ENCODE measurements at regions not wholly inside any gene's neighbourhood (a gene's known extent, or its start where the extent isn't known, plus 50 kb on each side); places are given as distances from the start of the nearest gene placed in this dataset.
"Not testable (repeated sequence)": the region's sequence is repeated elsewhere in the genome, so short reads cannot be mapped to it uniquely, and the experiment has no call there.

DNA sequence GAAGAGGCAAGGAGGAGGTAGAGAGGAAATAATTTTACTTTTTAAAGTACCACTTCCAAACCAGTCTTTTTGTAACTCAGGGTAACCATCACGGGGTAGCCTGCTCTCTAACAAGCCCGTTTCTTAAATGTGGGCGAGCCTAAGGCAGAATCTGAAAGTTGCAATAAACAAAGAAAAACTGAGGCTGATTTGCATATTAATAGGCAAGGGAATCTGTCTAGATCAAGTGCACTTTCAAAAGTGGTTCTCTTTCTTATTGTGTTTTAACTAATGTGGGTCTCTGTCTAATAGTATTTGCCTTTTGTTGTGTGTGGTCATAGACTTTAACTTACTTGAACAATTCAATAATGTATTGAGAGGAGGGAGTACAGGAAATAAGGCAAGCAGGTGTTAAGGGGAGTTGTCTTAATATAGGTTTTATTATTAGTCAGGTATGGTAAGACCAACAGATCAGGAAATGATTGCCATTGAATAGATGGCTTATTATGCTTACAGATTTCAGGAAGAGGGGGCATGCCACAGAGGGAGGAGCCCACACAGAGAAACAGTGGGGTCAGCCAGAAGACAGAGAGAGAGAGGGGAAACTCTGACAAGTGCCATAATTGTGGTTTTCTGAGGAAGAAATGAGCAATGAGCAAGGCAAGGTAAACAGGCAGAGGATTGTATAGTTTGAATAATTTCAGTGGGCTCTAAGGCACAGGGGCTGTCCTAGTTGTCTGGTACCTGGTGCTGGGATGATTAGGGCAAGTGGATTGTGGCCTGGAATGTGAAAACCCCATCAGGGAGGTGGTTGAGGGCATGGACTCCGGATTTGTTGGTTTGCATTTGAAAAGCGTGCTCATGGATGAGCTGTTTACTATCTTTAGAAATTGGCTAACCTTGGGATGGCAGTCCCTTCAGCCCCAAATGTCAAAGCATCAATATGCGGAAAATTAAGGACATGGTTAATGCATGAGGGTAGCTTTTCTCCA lies 237.2 kb downstream of the TOX3 start:
- no peak for DNase-seq (ENCODE audit: low spot score)

GRCh38 chr16:52308051-52308450 lies 238.9 kb downstream of the TOX3 start:
- no peak for DNase-seq (ENCODE audit: low spot score)

DNA sequence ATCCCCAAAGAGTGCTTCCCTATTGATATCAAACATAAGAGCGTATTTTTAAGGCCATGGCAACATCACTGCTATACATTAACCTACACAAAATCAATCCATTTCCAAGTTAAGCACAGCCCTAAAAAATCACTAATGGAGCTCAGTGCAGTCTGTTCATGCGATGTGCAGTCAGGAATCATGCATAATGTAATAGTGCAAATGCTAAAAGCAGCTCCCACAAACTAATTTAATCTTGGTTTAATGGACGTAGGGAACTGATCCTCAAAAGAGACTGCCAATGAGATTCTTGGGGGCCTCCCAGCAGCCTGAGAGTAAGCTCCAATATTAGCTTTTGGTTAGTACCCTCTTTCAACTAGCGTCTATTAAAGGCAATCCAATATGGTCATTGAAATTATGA lies 245.9 kb downstream of the TOX3 start:
- no peak for DNase-seq (ENCODE audit: low spot score)

DNA sequence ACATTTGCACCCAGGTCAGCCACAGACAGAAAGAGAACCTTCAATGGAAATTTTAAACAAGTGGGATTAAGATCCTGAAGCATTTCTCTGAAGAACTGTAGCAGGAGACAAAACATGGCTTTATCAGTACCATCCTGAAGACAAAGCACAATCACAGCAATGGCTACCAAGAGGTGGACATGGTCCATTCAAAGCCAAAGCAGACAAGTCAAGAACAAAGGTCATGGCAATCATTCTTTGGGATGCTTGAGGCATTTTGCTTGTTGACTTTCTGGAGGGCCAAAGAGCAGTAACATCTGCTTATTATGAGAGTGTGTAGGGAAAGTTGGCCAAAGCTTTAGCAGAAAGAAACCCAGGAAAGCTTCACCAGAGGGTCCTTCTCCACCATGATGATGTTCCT lies 248.2 kb downstream of the TOX3 start:
- DNase-seq (ENCODE audit: low spot score): no peak

DNA sequence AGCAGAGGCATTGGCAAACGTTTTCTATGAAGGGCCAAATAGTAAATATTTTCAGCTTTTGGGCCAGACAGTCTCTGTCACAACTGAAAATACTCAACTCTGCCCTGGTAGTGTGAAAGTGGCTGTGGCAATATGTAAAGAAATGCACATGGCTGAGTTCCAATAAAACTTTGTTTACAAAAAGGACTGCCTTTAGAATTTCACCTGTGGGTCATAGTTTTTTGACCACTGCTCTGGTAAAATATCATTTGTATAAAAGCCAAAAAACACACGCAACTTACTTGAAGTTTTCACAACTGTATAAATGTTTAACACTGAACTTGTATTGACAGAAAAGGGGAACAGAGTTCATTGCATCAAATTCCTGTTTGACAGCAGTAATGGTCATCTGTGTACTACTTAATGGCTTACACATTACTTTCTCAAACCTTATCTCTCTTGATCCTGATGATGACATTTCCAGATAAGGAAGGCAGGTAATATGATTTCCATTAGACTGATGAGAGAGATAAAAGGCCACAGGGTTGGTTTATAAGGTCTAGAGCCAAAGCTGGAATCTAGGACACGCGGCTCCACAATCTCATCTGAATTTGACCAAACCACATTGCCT lies 250.1 kb downstream of the TOX3 start:
- not testable (repeated sequence) for DNase-seq (ENCODE audit: low spot score)

GRCh38 chr16:52296076-52296475 lies 250.9 kb downstream of the TOX3 start:
- no peak for DNase-seq (ENCODE audit: low spot score)

DNA sequence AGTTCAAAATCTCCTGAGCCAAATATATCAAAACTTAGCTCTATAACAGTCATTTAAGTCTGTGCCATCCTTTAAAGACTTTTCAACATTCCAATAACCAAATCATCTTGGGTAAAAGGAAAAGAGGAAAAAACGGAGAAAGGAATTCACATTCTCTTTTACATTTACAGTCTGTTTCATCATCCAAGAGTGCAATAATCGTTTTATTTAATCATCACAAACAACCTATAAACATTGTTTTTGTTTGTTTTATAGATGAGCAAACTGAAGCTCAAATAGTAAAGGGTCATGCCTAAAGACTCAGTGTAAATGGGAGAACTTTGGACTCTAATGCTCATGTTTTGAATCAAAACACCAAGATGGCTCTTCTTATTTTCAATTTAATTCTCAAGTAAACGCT lies 252.3 kb downstream of the TOX3 start:
- DNase-seq (ENCODE audit: low spot score): no peak

DNA sequence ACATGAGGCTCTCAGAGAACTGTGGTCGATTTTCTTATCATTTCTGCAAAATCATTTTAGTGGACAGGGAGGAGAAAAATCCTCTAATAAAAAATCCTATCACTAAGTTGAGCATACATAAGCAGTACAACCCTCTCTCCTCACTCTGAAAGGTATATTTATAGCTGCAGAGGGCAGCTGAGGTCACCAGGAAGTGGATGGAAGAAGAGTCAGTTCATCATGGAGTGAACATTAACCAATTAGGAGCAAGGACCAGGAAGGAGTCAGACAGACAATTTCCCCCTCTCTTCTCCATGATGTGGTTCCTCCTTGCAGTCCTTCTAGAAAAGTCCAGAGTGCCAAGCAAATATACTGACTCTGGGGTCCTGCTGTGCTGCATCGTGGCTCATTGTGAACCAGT lies 253.7 kb downstream of the TOX3 start:
- DNase-seq (ENCODE audit: low spot score): no peak

- DNase-seq (ENCODE audit: low spot score): no peak
These were observed 263.2 kb downstream of the TOX3 start for GRCh38 chr16:52283584-52284375.

DNA sequence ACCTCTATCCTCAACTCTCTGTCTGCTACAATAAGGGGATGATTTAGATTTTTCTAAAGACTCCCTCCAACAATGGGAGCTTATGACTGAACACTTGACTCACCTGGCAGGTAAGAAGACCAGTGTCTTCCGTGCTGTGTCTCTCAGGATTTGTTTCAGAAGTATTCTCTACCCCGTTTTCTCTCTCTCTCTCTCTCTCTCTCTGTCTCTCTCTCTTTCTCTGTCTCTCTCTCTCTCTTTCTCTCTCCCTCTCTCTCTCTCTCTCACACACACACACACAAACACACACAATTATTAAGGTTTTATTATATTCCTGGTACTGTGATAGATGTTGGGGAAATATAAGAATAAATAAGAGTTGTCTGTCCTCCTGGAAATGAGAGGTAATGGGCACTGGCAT lies 263.9 kb downstream of the TOX3 start:
- no peak for DNase-seq (ENCODE audit: low spot score)

DNA sequence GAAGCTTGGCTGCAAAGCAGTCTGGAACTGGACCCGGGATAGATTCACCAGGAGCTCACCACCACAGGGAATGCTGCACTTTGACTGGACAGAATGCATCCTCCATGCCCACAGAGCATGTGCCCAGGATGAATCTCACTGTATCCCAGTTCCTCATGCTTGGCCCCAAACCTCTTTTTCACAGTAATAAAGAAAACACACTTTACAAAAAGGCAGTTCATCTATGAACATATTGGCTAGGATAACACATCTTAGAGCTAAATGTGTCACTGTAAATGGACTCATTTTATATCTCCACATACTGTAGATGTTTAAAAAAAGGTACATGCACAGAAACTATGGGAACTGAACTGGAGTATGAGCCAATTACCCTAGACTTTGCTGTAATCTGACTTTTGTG lies 266.9 kb downstream of the TOX3 start:
- no peak for DNase-seq (ENCODE audit: low spot score)

DNA sequence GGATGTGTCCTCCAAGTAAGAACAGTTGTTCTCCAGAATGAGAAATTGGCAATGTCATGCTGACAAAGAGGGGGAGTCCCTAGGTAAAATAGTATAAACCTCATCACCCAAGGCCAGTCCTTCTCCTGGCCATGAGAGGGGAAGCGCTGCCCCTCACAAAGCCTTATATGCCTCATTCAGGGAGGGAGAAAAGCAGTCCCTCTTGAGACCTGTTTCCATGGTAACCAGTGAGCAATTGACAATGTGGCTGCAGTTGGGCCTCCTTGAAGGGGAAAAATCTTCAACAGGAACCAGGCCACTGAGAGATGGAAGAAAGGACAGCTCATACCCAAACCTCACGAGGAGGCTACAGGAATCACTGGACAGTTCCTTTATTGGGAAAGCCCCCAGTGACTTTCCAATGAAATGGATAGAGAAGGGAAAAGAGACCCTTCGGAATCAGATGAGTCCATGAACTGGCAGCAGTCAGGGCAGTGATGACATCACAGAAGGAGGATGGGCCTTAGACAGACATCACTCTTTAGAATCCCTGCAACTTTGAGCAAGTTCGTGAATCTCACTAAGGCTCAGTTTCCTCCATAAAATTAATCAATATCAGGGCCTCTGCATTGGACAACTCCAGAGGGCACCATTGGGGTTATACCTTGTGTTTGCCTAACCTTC lies 275.7 kb downstream of the TOX3 start:
- no peak for DNase-seq (ENCODE audit: low spot score)

DNA sequence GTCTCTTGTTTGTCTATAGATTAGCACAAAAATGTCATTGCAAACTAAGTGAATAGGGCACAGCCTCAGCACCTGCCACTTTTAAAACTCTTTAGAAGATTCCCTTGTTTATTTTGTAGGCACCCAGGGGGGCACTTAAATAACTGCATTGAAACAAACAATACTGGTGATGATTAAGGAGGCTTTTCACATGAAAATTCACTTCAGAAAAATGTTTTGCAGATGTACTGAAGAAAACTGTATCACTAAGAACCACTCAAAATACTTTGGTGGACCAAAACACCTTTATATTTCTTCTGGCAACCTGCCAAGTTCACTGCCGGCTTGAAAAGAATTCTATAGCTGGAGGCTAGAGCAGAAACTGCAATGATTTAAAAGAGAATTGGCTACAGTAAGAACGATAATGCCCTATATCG lies 281.5 kb downstream of the TOX3 start:
- no peak for DNase-seq (ENCODE audit: low spot score)

GRCh38 chr16:52257534-52257933 lies 289.4 kb downstream of the TOX3 start:
- DNase-seq (ENCODE audit: low spot score): no peak

GRCh38 chr16:52256310-52257078 lies 290.4 kb downstream of the TOX3 start:
- DNase-seq (ENCODE audit: low spot score): no peak

- DNase-seq (ENCODE audit: low spot score): no peak
These were observed 292.2 kb downstream of the TOX3 start for GRCh38 chr16:52254746-52255145.

DNA sequence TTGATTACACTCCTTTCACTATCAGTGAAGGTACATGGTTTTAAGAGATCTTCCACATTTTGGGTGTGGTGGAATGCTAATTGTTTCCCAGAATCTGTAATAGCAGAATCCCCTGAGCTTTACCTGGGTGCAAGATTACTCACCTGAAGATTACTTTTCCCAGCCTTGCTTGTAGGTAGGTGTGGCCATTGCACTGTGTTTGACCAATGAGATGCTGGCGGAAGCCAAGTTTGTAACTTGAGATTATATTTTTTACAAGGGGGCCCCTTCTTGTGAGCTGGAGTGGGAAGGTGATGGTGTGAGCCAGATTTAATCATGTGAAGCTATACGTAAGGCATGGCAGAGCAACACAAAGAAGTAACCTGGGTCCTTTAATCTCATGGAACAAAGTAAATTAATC lies 294.3 kb downstream of the TOX3 start:
- no peak for DNase-seq (ENCODE audit: low spot score)

- DNase-seq (ENCODE audit: low spot score): no peak
These were observed 295.4 kb downstream of the TOX3 start for GRCh38 chr16:52251495-52251894.

DNA sequence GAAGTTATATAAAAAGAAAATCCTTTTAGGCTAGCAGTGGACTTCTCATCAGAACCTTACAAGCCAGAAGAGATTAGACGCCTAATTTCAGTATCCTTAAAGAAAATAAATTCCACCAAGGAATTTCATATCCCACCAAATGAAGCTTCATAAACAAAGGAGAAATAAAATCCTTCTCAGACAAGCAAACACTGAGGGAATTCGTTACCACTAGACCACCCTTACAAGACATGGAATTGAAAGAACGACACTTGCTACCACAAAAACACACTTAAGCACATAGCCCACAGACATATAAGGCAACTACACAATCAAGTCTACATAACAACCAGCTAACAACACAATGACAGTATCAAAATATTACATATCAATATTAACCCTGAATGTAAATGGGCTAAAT lies 299.2 kb downstream of the TOX3 start:
- no peak for DNase-seq (ENCODE audit: low spot score)

- no peak for DNase-seq (ENCODE audit: low spot score)
These were observed 308.2 kb downstream of the TOX3 start for GRCh38 chr16:52238710-52239109.

DNA sequence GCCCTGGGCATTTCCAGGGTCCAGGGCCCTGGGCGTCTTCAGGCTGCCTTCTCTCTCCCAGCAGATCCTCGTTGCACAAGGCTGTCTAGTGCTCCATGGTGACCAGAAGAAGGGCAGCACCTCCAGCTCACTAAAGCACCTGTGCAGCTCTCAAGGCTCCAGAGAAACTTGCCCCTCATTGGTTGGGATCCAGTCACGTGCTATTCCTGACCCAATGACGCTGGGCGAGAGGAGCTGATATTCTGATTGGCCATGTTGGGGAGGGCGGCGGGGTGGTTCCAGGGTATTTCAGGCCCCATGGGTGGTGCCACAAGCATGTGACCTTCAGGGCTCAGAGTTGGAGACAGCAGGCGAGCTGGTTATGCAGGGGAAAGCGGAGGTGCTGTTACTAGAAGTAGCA lies 309.1 kb downstream of the TOX3 start:
- DNase-seq (ENCODE audit: low spot score): no peak

Measured in COLO829 (cell line).